Transverse colon (tissue), 4 donors: ENCODE measurements at regions not wholly inside any gene's neighbourhood (a gene's known extent, or its start where the extent isn't known, plus 50 kb on each side); places are given as distances from the start of the nearest gene placed in this dataset.

Source experiments
- DNase-seq: peaks from one replicate; pipeline ENCODE4 v3.0.0-alpha.2; 2019
- H3K27ac ChIP-seq, 4 donors: fragments of 200-600 bp; sonication (generic); 2 replicates each; pipeline ENCODE4 v1.5.1; 2016 to 2018; ENCODE audit warnings: inconsistent platforms in 4 of 4
- H3K27me3 ChIP-seq: fragments of 200-600 bp; sonication (generic); 2 replicates; pipeline ENCODE4 v1.5.1; 2017; ENCODE audit warnings: inconsistent platforms
- H3K36me3 ChIP-seq, 4 donors: fragments of 200-600 bp; sonication (generic); 2 replicates each; pipeline ENCODE4 v1.5.1; 2017 to 2019; ENCODE audit warnings: inconsistent platforms in 4 of 4
- H3K4me1 ChIP-seq, 4 donors: fragments of 200-600 bp; sonication (generic); 2 replicates each; pipeline ENCODE4 v1.5.1; 2017 to 2020; ENCODE audit warnings: inconsistent platforms in 4 of 4
- H3K4me3 ChIP-seq, 4 donors: fragments of 200-600 bp; sonication (generic); 1 replicate in 1 of 4; 2 replicates in 3 of 4; pipeline versions ENCODE4 v1.5.1 to v1.6.1; 2017 to 2019; ENCODE audit warnings: inconsistent platforms in 4 of 4
- H3K9me3 ChIP-seq, 2 donors: fragments of 200-600 bp; sonication (generic); 2 replicates each; pipeline ENCODE4 v1.5.1; 2017 to 2019; ENCODE audit warnings: inconsistent platforms in 2 of 2
- EP300 ChIP-seq: sonication (generic); formaldehyde crosslinking; IDR thresholded peaks from one replicate; pipeline ENCODE4 v1.6.1; 2017; ENCODE audit warnings: antibody characterized with exemption, low read depth
- POLR2A ChIP-seq: fragments of 450-650 bp; IDR thresholded peaks from one replicate; pipeline ENCODE4 v1.6.1; 2016; ENCODE audit warnings: antibody characterized with exemption, mild to moderate bottlenecking, moderate library complexity
- POLR2AphosphoS5 ChIP-seq, 3 donors: sonication (generic); formaldehyde crosslinking; IDR thresholded peaks; one replicate each; pipeline ENCODE4 v1.6.1; 2016; ENCODE audit warnings: antibody characterized with exemption in 3 of 3
- WGBS, 2 donors: methylation state at CpG; one replicate each; pipeline ENCODE4 v1.1.5; 2018; ENCODE audit warnings: low coverage in 1 of 2; 5-methylcytosine and 5-hydroxymethylcytosine counted together
- in situ Hi-C, 4 donors: fragments of 200-750 bp; cut with MboI; loops; one replicate each; pipeline versions ENCODE4 v1.15.0 to v1.15.1; 2017; ENCODE audit warnings: low sequenced_read_pairs in 3 of 4, low pct_ligation_motif_present in 1 of 4, low pct_unique_long_range_greater_than_20kb in 1 of 4
- intact Hi-C: fragments of 100-400 bp; cut with DNase I; formaldehyde crosslinking; loops from one replicate; pipeline ENCODE4 v1.15.1; 2023; ENCODE audit warnings: low total_unique reads
- TF ChIP-seq, protein P1 (sequence below), 5 experiments: fragments of 200-600 bp in 3 of 5; fragments of 450-650 bp in 2 of 5; sonication (generic) in 3 of 5; IDR thresholded peaks; 1 replicate in 2 of 5; 2 replicates in 3 of 5; pipeline ENCODE4 v1.5.1; 2016 to 2017; ENCODE audit warnings: antibody characterized with exemption in 5 of 5, inconsistent platforms in 3 of 5, mild to moderate bottlenecking in 2 of 5, moderate library complexity in 1 of 5

DNA sequence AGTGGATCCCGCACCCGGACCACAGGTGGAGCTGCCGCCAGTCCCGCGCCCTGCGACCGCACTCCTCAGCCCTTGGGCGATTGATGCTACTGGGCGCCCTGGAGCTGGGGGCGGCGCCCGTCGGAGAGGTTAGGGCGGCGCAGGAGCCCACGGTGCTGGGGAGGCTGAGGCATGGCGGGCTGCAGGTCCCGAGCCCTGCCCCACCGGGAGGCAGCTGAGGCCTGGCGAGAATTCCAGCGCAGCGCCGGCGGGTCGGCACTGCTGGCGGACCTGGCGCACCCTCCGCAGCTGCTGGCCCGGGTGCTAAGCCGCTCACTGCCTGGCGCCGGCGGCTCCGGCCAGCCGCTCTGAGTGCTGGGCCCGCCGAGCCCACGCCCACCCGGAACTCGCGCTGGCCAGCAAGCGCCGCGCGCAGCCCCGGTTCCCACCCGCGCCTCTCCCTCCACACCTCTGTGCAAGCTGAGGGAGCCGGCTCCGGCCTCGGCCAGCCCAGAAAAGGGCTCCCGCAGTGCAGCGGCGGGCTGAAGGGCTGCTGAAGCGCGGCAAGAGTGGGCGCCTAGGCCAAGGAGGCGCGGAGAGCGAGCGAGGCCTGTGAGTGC, 1256.5 kb downstream of the STIM2 start:
- Histone ChIP-seq H3K4me1 (no peaks in the 10 kb centered on the region), H3K27me3 (no peaks in the 10 kb centered on the region), H3K27ac (no peak overlapping the region), H3K4me3 (no peak overlapping the region), H3K36me3 (no peaks in the 10 kb centered on the region), H3K9me3 (peaks cover 0 to 4% of the 10 kb centered on the region in 2 donors)
- TF ChIP-seq POLR2A (no peak), POLR2AphosphoS5 (IDR thresholded peaks at IDR 0.05) (no peak), EP300 (no peak)
- WGBS, 2 donors, result 97% methylated on average over 58 of the region's 61 CpGs; no CpG with 5 or more reads in 1 of the 2 donors
- intact Hi-C loops (no loop called here), in situ Hi-C loops (no loop called here)
- DNase-seq, result no peak

- Histone ChIP-seq H3K9me3 (no peaks in the 10 kb centered on the region), H3K27ac (no peak overlapping the region), H3K4me3 (no peak overlapping the region), H3K27me3 (no peaks in the 10 kb centered on the region), H3K4me1 (no peaks in the 10 kb centered on the region), H3K36me3 (no peaks in the 10 kb centered on the region)
- DNase-seq, result no peak
- TF ChIP-seq POLR2AphosphoS5 (IDR thresholded peaks at IDR 0.05), result no peak
- intact Hi-C loops, result no loop called here
- in situ Hi-C loops, result no loop called here
- WGBS, 2 donors, result 40 to 49% methylated on average over 3 of the region's 3 CpGs
Measured at GRCh38 chr4:28146191-28146590, 1285.5 kb downstream of the STIM2 start.

GRCh38 chr4:28148221-28148620, 1287.6 kb downstream of the STIM2 start:
- Histone ChIP-seq H3K36me3 (no peaks in the 10 kb centered on the region), H3K4me3 (no peak overlapping the region), H3K27ac (no peak overlapping the region), H3K27me3 (no peaks in the 10 kb centered on the region), H3K9me3 (no peaks in the 10 kb centered on the region), H3K4me1 (no peaks in the 10 kb centered on the region)
- 83 to 86% methylated on average over 1 of the region's 1 CpG for WGBS, 2 donors
- TF ChIP-seq POLR2A (no peak), EP300 (no peak), POLR2AphosphoS5 (IDR thresholded peaks at IDR 0.05) (no peak)
- TF ChIP-seq, protein P1, sequence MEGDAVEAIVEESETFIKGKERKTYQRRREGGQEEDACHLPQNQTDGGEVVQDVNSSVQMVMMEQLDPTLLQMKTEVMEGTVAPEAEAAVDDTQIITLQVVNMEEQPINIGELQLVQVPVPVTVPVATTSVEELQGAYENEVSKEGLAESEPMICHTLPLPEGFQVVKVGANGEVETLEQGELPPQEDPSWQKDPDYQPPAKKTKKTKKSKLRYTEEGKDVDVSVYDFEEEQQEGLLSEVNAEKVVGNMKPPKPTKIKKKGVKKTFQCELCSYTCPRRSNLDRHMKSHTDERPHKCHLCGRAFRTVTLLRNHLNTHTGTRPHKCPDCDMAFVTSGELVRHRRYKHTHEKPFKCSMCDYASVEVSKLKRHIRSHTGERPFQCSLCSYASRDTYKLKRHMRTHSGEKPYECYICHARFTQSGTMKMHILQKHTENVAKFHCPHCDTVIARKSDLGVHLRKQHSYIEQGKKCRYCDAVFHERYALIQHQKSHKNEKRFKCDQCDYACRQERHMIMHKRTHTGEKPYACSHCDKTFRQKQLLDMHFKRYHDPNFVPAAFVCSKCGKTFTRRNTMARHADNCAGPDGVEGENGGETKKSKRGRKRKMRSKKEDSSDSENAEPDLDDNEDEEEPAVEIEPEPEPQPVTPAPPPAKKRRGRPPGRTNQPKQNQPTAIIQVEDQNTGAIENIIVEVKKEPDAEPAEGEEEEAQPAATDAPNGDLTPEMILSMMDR (IDR thresholded peaks at IDR 0.05), result no peak
- intact Hi-C loops, result no loop called here
- in situ Hi-C loops, result no loop called here
- DNase-seq, result no peak

DNA sequence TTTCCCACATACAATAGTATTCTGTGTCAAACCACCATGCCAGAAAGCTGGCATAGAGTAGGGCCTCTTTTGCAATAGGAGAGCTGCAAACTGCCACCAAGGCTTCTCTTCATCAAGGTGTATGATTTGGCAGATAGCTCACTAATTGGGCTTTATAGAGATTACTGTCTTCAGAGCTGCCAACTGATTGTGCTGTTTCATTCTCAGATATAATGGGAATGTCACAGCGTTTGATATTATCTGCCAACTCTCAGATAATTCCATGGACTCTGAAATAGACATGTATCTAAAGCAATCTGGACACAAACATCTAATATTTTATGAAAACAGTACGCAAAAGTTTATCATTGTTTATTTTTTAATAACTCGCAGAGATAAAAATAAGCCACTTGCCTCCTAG, 1289.1 kb downstream of the STIM2 start:
- Histone ChIP-seq H3K27me3 (no peaks in the 10 kb centered on the region), H3K4me3 (no peak overlapping the region), H3K4me1 (no peaks in the 10 kb centered on the region), H3K36me3 (no peaks in the 10 kb centered on the region), H3K9me3 (no peaks in the 10 kb centered on the region), H3K27ac (no peak overlapping the region)
- intact Hi-C loops, result no loop called here
- WGBS, 2 donors, result 74 to 78% methylated on average over 3 of the region's 3 CpGs
- no peak for TF ChIP-seq EP300
- no peak for TF ChIP-seq POLR2A
- no peak for TF ChIP-seq POLR2AphosphoS5 (IDR thresholded peaks at IDR 0.05)
- TF ChIP-seq, protein P1 (IDR thresholded peaks at IDR 0.05), result no peak
- in situ Hi-C loops, result no loop called here
- no peak for DNase-seq

DNA sequence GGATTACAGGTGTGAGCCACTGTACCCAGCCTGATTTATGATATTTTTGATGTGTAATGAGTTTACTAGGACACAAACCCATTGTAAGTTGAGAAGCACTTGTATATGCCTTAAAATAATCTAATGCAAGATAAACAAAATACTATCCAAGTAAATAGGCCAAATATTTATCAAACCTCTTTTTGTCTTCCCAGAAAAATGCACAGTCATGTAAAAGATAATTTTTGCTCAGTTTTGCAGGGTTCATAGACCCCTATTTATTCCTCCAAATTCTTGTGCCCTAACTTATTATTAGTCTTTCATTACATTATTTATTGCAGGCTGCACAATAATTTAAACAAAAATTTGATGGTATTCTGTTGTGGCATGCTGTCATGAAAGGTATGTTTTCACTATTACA, 1290.7 kb downstream of the STIM2 start:
- Histone ChIP-seq H3K9me3 (no peaks in the 10 kb centered on the region), H3K4me1 (no peaks in the 10 kb centered on the region), H3K27me3 (no peaks in the 10 kb centered on the region), H3K36me3 (no peaks in the 10 kb centered on the region), H3K27ac (no peak overlapping the region), H3K4me3 (no peak overlapping the region)
- TF ChIP-seq POLR2A, result no peak
- no peak for TF ChIP-seq EP300
- no peak for TF ChIP-seq POLR2AphosphoS5 (IDR thresholded peaks at IDR 0.05)
- TF ChIP-seq, protein P1 (IDR thresholded peaks at IDR 0.05), result no peak
- no peak for DNase-seq
- intact Hi-C loops, result no loop called here
- in situ Hi-C loops, result no loop called here
